ENCODE measurements at regions not wholly inside any gene's neighbourhood (a gene's known extent, or its start where the extent isn't known, plus 50 kb on each side); places are given as distances from the start of the nearest gene placed in this dataset.

- TF ChIP-seq CTCF (conservative IDR thresholded peaks at IDR 0.05; ENCODE audit: low read length): peak; percentile 35
- no peak for TF ChIP-seq EZH2phosphoT487 (IDR thresholded peaks at IDR 0.05; ENCODE audit: borderline replicate concordance)
Observed at GRCh38 chr11:59281177-59281576, 68.5 kb upstream of the MPEG1 start.

Measured in Loucy (cell line).